Lung (tissue), 11 donors: ENCODE measurements at regions not wholly inside any gene's neighbourhood (a gene's known extent, or its start where the extent isn't known, plus 50 kb on each side); places are given as distances from the start of the nearest gene placed in this dataset.

Experiments used
- ATAC-seq: fragments of 200-7000 bp; cut with Tn5 transposase; one replicate; pipeline ENCODE4 v1.9.1; 2020; ENCODE audit warnings: moderate number of reproducible peaks; ENCODE audit not compliant: insufficient read depth, low FRiP score
- DNase-seq, 3 donors: peaks; one replicate each; pipeline ENCODE4 v3.0.0-alpha.2; 2013 to 2017
- H3K27ac ChIP-seq, 2 donors: one replicate each; pipeline ENCODE4 v1.5.1; 2013; ENCODE audit warnings: mild to moderate bottlenecking in 2 of 2, moderate library complexity in 2 of 2, control low read depth in 1 of 2, inconsistent platforms in 1 of 2, low read depth in 1 of 2, low read length in 1 of 2
- H3K27me3 ChIP-seq, 3 donors: one replicate each; pipeline ENCODE4 v1.5.1; 2013; ENCODE audit warnings: low read length in 2 of 3; ENCODE audit not compliant: control insufficient read depth in 3 of 3, insufficient read depth in 3 of 3
- H3K36me3 ChIP-seq, 4 donors: one replicate each; pipeline ENCODE4 v1.5.1; 2013; ENCODE audit warnings: low read length in 4 of 4, mild to moderate bottlenecking in 1 of 4, moderate library complexity in 1 of 4; ENCODE audit not compliant: control insufficient read depth in 4 of 4, insufficient read depth in 4 of 4
- H3K4me1 ChIP-seq, 5 donors: one replicate each; pipeline ENCODE4 v1.5.1; 2013; ENCODE audit warnings: low read length in 5 of 5, mild to moderate bottlenecking in 2 of 5, moderate library complexity in 1 of 5; ENCODE audit not compliant: control insufficient read depth in 5 of 5, insufficient read depth in 5 of 5
- H3K4me3 ChIP-seq: one replicate; pipeline ENCODE4 v1.5.1; 2013; ENCODE audit warnings: mild to moderate bottlenecking, control low read depth, moderate library complexity
- H3K9ac ChIP-seq, 2 donors: one replicate each; pipeline ENCODE4 v1.5.1; 2013; ENCODE audit warnings: low read length in 2 of 2, control low read depth in 1 of 2; ENCODE audit not compliant: insufficient read depth in 1 of 2
- H3K9me3 ChIP-seq, 4 donors: one replicate each; pipeline ENCODE4 v1.5.1; 2013; ENCODE audit warnings: low read length in 3 of 4, mild to moderate bottlenecking in 1 of 4, moderate library complexity in 1 of 4; ENCODE audit not compliant: control insufficient read depth in 4 of 4, insufficient read depth in 3 of 4
- WGBS, 2 donors: extraction: QIAGEN DNeasy Blood & Tissue Kit; methylation state at CpG; one replicate each; pipeline ENCODE4 v1.1.7; 2013; 5-methylcytosine and 5-hydroxymethylcytosine counted together
- TF ChIP-seq, protein P1 (sequence below): IDR thresholded peaks from 2 replicates; pipeline ENCODE4 v1.5.1; 2012; ENCODE audit warnings: mild to moderate bottlenecking; ENCODE audit errors: control extremely low read depth, extremely low read depth
- donor health status: control.
- donor health status: control.
- donor health status: Bipolar disorder and iron deficiency.
- donor health status: healthy.
- donor health status: DM: yes; HTN: yes; CAD: no.

DNA sequence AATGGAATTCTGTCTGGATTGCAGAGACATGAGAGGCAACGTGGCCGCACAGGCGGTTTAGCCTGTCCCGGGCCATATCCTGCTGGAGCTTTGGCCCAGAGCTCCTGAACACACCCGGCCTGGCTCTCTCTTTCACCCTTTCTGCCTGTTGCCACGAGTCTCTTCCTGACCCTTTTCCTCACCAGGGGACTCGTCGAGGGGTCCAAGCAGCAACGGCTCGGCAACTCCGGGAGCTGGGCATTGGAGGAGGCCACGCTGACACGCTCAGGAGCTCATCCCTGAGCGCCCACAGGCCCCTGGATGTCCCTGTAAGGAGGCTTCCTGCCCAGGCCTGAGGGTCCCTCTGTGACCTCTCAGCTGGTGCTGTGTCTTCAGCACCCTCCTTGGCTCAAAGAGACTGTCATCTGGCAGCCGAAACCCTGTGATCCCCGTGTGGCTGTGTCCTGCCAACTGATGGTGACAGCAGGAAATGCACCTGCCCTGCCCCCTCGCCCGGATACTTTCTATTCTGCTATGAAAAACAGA, 103.8 kb downstream of the RNASET2 start:
- DNase-seq (no peak), ATAC-seq (no peak)
- H3K27ac ChIP-seq = no peak overlapping the region
- H3K27me3 ChIP-seq = no peaks in the 10 kb centered on the region
- no peak overlapping the region for H3K4me3 ChIP-seq
- 72 to 84% methylated on average over 18 of the region's 18 CpGs for WGBS, 2 donors
- no peak overlapping the region for H3K9ac ChIP-seq
- H3K36me3 ChIP-seq = no peaks in the 10 kb centered on the region
- H3K4me1 ChIP-seq = no peaks in the 10 kb centered on the region
- H3K9me3 ChIP-seq = peaks cover 0 to 3% (median 0%) of the 10 kb centered on the region in 4 donors
- TF ChIP-seq, protein P1, sequence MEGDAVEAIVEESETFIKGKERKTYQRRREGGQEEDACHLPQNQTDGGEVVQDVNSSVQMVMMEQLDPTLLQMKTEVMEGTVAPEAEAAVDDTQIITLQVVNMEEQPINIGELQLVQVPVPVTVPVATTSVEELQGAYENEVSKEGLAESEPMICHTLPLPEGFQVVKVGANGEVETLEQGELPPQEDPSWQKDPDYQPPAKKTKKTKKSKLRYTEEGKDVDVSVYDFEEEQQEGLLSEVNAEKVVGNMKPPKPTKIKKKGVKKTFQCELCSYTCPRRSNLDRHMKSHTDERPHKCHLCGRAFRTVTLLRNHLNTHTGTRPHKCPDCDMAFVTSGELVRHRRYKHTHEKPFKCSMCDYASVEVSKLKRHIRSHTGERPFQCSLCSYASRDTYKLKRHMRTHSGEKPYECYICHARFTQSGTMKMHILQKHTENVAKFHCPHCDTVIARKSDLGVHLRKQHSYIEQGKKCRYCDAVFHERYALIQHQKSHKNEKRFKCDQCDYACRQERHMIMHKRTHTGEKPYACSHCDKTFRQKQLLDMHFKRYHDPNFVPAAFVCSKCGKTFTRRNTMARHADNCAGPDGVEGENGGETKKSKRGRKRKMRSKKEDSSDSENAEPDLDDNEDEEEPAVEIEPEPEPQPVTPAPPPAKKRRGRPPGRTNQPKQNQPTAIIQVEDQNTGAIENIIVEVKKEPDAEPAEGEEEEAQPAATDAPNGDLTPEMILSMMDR = no peak

DNA sequence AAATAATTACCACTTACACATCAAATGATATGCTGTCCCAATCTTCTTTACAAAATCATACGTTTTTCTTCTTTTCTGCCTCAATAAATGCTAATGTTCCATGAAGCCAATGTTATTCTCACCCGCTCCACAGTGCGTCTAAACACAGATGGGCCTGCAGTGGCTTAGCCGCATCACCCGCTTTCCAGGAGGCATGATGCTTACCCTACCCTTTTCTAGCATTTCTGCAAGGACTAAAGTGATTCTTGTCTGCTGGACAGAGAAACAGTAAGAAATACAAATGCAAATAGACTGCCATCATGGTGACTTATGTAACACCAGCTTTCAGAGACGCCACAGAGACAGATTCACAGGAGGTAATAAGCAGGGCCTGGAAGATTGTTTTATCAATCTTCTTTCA, 104.4 kb downstream of the RNASET2 start:
- Histone ChIP-seq H3K27ac (no peak overlapping the region), H3K27me3 (no peaks in the 10 kb centered on the region), H3K4me3 (no peak overlapping the region), H3K36me3 (no peaks in the 10 kb centered on the region), H3K4me1 (no peaks in the 10 kb centered on the region), H3K9ac (no peak overlapping the region), H3K9me3 (peaks cover 0 to 3% (median 0%) of the 10 kb centered on the region in 4 donors)
- no peak for DNase-seq
- 93 to 94% methylated on average over 6 of the region's 6 CpGs for WGBS, 2 donors
- ATAC-seq = no peak
- TF ChIP-seq, protein P1 = no peak

DNA sequence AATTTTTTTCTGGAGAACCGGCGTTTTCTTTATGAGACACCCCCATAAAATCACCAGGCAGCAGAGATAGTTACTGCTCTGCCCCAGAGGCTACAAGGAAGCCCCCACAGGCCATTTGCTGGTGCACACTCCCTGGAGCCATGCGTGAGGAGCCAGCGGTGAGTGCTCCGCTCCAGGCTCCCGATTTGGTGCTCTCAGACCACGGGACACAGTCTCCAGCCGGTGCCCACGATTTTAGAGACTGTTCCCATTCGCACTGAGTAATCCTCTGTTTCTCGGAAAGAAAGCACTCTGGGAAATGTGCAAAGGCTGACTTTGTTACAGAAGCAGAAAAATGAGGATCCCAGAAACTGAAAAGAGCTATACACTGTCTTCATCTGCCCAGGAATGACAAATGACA, 104.9 kb downstream of the RNASET2 start:
- DNase-seq = no peak
- TF ChIP-seq, protein P1 = no peak
- Histone ChIP-seq H3K36me3 (no peaks in the 10 kb centered on the region), H3K4me1 (no peaks in the 10 kb centered on the region), H3K9ac (no peak overlapping the region), H3K4me3 (no peak overlapping the region), H3K9me3 (peaks cover 0 to 3% (median 0%) of the 10 kb centered on the region in 4 donors), H3K27ac (no peak overlapping the region), H3K27me3 (no peaks in the 10 kb centered on the region)
- 95 to 98% methylated on average over 11 of the region's 11 CpGs for WGBS, 2 donors
- no peak for ATAC-seq

DNA sequence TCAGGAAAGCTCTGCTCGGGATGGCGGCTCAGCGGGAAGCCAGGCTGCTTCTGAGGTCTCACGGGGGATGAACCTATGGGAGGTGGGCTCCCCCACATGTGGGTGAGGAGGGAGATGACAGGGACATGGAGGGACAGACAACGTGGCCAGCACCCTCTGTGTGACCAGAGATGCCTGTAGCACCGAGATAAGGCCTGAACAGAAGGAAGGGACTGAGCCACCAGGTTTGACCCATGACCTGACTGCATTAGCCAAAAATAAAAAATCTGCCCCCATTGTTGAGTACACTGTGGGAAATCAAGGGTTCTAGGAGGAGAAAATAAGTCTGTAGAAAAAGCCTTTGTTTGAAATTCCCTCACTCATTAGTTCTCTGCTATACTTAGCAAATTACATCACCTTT, 105.7 kb downstream of the RNASET2 start:
- Histone ChIP-seq H3K4me3 (no peak overlapping the region), H3K9me3 (peaks cover 0 to 3% (median 0%) of the 10 kb centered on the region in 4 donors), H3K9ac (no peak overlapping the region), H3K27me3 (no peaks in the 10 kb centered on the region), H3K27ac (no peak overlapping the region), H3K36me3 (no peaks in the 10 kb centered on the region), H3K4me1 (no peaks in the 10 kb centered on the region)
- TF ChIP-seq, protein P1 = no peak
- DNase-seq (no peak), ATAC-seq (no peak)
- 75 to 81% methylated on average over 6 of the region's 6 CpGs for WGBS, 2 donors
